OCI-LY7 (cell line): ENCODE measurements at regions not wholly inside any gene's neighbourhood (a gene's known extent, or its start where the extent isn't known, plus 50 kb on each side); places are given as distances from the start of the nearest gene placed in this dataset.

Experiments used
- EZH2phosphoT487 ChIP-seq: fragments of 200-600 bp; sonication (generic); IDR thresholded peaks from 2 replicates; pipeline ENCODE4 v1.6.1; 2018; ENCODE audit warnings: low read depth, borderline replicate concordance, mild to moderate bottlenecking, mixed run types, antibody characterized with exemption, low read length, moderate library complexity, mixed read lengths
- TF ChIP-seq, protein P1 (sequence below): fragments of 200-600 bp; sonication (generic); conservative IDR thresholded peaks from 2 replicates; pipeline ENCODE4 v1.5.1; 2014; ENCODE audit warnings: mild to moderate bottlenecking, antibody characterized with exemption, low read length, moderate library complexity, mixed read lengths

DNA sequence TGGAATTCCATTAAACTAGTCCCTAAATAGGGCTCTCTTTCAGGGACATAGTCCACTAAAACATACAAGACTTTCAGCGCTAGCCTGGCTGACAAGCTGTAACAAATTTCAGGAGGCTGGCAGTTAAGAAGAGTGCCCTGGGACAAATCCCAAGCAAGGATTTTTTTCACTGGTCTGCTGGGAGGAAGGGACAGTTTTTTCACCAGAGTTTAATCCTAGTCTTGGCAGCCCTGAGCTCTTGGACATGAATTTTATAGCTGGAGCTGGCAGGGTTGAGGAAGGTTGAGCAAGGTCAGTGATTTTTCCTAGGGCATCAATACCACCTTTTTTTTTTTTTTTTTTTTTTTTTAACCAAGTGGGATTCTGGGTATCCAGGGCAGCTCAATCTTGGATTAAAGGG, 184.4 kb downstream of the SH2D1A start:
- TF ChIP-seq, protein P1, sequence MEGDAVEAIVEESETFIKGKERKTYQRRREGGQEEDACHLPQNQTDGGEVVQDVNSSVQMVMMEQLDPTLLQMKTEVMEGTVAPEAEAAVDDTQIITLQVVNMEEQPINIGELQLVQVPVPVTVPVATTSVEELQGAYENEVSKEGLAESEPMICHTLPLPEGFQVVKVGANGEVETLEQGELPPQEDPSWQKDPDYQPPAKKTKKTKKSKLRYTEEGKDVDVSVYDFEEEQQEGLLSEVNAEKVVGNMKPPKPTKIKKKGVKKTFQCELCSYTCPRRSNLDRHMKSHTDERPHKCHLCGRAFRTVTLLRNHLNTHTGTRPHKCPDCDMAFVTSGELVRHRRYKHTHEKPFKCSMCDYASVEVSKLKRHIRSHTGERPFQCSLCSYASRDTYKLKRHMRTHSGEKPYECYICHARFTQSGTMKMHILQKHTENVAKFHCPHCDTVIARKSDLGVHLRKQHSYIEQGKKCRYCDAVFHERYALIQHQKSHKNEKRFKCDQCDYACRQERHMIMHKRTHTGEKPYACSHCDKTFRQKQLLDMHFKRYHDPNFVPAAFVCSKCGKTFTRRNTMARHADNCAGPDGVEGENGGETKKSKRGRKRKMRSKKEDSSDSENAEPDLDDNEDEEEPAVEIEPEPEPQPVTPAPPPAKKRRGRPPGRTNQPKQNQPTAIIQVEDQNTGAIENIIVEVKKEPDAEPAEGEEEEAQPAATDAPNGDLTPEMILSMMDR: no peak
- TF ChIP-seq EZH2phosphoT487: no peak
